CD4-positive, alpha-beta T cell treated with Interleukin-12 subunit alpha and Interleukin-12 subunit beta, for 1 hour (primary cell): ENCODE measurements at regions not wholly inside any gene's neighbourhood (a gene's known extent, or its start where the extent isn't known, plus 50 kb on each side); places are given as distances from the start of the nearest gene placed in this dataset.
"Not testable (repeated sequence)": the region's sequence is repeated elsewhere in the genome, so short reads cannot be mapped to it uniquely, and the experiment has no call there.

Experiments used
- DNase-seq: peaks from one replicate; pipeline ENCODE4 v3.0.0-alpha.2; 2020

DNA sequence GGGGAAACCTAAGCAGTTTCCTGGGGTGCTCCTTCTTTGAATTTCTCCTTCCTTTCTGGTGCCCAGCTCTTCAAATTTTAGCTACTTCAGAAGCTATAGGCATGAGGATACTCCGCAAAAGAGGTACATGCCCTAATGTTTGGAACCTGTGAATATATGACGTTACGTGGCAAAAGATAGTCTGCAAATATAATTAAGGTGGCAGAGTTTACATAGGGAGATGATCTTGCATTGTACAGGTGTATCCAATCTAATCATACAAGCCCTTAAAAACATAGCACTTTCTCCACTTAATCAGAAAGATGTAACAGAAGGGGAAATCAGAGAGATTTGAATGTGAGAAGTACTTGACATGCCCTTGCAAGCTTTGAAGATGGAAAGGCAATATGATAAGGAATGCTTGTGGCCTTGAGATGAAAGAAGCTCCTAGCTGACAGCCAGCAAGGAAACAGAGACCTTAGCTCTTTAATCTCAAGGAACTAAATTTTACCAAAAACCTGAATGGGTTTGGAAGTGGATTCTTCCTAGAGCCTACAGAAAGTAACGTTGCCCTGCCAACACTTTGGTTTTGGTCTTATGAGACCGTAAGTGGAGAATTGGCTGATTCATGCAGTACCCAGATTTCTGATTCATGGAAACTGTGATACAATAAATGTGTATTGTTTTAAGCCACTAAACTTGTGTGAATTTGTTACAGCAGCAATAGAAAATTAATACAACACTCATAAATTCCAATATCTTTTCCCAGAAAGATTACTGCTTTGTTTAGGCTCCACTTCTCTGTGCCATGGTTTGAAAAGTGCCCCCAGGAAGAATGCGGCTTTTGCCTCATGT is 268.4 kb downstream of the FAM170A start:
- DNase-seq: no peak

DNA sequence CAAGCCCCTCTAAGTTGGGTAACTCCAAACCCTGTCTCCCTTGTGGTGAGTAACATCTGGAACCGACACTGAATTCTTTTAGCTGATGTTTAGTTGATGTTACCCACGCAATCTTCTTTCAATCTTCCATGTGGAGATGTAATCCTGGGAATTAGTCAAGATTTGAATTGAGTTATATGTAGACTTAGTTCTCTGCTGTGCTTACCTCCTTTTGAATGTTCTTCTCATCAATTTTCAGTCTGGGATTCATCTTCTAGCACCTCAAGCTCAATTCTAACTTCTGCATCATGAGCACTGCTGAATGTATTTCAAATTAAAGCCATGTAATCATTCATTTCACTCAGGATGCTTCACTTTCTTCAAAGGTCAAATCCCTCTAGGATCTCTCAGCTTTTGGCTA is 270.6 kb downstream of the FAM170A start:
- DNase-seq: no peak

- no peak for DNase-seq
Observed at GRCh38 chr5:119902593-119902992, 273.2 kb downstream of the FAM170A start.

- no peak for DNase-seq
Observed at GRCh38 chr5:119913425-119913824, 284.1 kb downstream of the FAM170A start.

GRCh38 chr5:119919279-119919678 is 289.9 kb downstream of the FAM170A start:
- DNase-seq: no peak

- no peak for DNase-seq
Observed at GRCh38 chr5:119926301-119926700, 296.9 kb downstream of the FAM170A start.

GRCh38 chr5:119928974-119929373 is 299.6 kb downstream of the FAM170A start:
- no peak for DNase-seq

- no peak for DNase-seq
Observed at GRCh38 chr5:119930490-119930889, 301.1 kb downstream of the FAM170A start.

- no peak for DNase-seq
Observed at GRCh38 chr5:119943148-119943547, 313.8 kb downstream of the FAM170A start.

DNA sequence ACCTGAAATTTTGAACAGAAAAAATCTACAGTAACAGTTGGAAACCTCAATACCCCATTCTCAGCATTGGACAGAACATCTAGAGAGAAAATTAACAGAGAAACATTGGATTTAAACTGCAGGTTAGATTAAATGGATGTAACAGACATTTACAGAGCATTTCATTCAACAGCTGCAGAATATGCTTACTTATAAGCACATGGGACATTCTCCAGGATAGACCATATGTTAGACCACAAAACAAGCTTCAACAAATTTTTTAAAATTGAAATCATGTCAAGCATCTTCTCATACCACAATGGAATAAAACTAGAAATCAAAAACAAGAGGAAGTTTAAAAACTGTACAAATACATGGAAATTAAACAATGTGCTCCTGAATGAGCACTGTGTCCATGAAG is 316.3 kb downstream of the FAM170A start:
- DNase-seq: no peak

DNA sequence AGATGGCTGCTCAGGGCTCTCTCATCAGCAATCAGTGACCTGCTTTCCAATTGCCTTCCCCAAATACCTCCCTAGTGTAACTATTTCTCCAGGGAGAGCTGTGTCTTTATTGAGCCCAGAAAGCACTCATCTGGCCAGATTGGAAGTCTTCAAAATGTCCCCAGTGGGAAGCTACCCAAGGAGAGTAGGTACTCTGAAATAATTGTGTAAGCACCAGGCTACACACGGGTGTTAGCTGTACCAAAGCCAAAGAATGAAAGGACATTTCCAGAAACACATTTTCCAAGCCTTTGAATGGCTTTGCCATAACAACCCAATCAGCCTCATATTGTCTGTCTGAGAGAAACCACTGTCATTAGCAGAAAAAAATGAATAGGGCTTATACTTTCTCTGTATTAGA is 318.8 kb downstream of the FAM170A start:
- no peak for DNase-seq

GRCh38 chr5:119949426-119949999 is 320.2 kb downstream of the FAM170A start:
- DNase-seq: no peak

DNA sequence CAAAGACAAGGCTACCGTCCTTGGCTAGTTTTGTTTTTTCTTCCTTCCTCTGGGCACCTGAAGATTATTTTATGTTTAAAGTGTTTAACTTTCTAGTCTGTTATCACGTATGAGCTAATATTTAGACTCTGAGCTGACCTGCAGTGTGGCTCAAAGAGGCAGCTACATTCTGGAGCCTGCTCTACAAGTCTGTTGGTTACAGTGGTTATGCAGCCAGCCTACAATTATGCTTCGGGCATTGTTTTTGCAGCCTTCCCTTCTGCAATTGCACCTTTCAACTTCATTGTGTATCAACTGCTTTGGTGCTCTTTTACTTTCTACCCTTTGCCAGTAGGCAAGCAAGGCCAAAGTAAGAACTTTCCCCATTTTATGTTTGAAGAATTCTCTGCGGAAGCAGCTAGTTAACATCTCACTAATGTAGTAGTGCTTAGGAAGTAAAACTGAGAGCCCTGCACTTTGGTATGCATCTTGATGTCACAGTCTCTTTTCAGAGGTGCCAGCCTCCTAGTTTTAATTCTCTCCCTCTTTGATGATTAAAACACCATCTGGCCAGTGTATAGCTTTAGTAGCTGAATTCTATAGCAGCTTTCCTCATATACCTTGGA is 322.1 kb downstream of the FAM170A start:
- DNase-seq: no peak

DNA sequence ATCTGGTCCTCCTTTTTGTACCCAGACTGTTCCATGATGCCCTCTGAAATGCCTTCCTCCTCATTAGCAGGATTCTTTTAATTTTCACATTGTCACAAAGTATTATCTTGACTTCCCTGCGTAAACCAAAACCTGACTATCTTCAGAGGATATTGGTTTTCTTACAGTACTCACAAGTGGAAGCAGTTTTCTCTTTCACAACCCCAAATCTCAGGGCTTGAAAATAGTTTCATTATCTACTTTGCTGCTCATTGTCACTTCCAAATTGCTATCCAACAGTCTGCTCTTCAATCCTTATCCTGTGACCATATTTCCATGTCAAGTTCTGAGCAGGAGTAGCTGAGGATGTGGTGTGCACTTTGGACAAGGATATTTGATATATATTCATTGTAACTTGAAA is 324.1 kb downstream of the FAM170A start:
- no peak for DNase-seq

GRCh38 chr5:119954106-119954505 is 324.7 kb downstream of the FAM170A start:
- no peak for DNase-seq

DNA sequence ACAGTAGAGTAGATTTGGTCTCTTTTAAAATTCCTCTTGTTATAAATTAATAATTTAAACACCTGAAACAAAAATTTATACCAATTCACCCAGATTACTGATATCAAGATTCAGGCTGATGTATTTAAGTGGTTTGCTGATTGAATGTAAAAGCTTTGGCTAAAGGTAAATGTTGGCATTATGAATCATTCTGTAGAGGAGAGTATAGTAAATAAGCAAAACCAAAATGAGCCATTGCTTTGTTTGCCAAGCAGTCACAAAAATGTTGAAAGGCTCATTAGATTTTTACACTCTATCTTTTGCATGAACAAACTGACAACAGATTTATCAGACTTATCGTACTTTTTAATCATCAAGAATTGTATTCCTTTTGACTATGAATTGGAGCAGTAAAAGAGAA is 332.6 kb downstream of the FAM170A start:
- DNase-seq: no peak

- no peak for DNase-seq
Observed at GRCh38 chr5:119966028-119966427, 336.7 kb downstream of the FAM170A start.

- no peak for DNase-seq
Observed at GRCh38 chr5:119968690-119969089, 339.3 kb downstream of the FAM170A start.

DNA sequence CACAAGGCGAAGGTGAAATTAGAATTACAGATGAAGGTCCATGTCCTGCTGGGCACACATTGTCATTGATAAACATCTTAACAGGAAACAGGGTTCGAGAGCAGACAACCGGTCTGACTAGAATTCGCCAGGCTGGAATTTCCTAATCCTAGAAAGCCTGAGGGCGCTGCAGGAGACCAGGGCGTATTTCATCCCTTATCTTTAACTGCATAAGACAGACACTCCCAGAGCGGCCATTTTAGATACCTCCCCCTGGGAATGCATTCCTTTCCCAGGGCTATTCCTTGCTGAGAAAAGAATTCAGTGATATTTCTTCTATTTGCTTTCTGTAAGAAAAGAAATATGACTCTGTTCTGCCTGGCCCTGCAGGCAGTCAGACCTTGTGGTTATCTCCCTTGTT is 357.7 kb downstream of the FAM170A start:
- not testable (repeated sequence) for DNase-seq

GRCh38 chr5:119991625-119992024 is 362.3 kb downstream of the FAM170A start:
- DNase-seq: no peak

- no peak for DNase-seq
Observed at GRCh38 chr5:119996128-119996527, 366.8 kb downstream of the FAM170A start.

DNA sequence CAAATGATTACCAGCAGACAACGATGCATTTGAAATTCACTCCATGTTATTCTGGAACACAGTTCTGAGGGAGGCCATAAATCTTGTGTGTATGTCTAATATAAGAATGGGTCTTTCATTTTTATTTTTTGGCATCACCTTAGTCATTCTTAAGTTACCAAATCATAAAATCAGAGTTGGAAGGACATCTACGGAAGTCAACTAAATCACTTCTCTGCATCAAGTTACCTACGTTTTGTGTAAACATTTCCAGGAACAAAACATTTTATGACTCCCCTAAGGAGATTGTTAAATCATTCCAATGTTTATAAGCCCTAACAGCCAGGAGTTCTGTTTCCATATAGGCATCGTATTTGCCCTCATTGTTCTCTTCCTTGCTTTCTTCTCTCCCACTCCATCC is 378.2 kb downstream of the FAM170A start:
- DNase-seq: no peak

DNA sequence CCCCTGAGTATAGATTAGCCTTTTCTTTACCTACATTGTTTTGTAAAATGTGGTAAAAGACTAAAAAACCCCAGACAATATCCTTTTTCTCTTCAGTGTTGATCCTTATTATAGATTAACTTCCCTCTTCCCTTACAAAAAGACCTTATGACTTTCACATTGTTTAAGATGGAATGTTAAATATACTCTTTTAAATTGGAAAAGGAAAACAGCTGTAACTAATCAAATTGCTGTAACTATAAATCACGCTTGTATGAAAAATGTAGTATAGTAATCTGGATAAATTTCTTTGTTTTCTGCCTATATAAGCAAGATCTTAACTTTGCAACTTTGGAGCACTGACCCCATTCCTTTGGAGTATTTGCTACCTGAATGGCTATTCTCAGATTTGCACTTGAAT is 383.1 kb downstream of the FAM170A start:
- no peak for DNase-seq

DNA sequence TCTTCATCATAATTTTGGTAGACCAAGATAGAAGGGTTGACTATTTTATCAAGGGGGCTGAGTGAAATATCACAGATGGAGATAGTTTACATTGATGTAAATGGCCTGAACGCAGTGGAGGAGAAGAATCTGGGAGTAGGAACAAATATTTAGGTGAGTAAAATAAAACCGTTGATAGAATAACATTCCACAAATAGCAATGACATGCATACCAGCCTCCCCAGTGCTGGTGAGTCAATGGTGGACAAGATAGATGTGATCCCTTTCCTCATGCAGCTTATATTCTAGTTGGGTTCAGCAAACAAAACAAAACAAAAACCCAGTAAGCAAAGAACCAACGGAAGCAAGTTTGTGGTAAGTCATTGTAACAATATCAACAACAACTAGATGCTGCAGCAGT is 385.2 kb downstream of the FAM170A start:
- no peak for DNase-seq
